H1 (cell line): ENCODE measurements at regions not wholly inside any gene's neighbourhood (a gene's known extent, or its start where the extent isn't known, plus 50 kb on each side); places are given as distances from the start of the nearest gene placed in this dataset.

Experiments used
- CTCF ChIA-PET: fragments of 300-600 bp; sonication (Branson Sonifier 250); formaldehyde crosslinking; loops from one replicate; lab custom pipeline; 2021; ENCODE audit not compliant: partially characterized antibody; lab: Charles Lee
- POLR2A ChIA-PET: fragments of 300-600 bp; sonication (Branson Sonifier 250); formaldehyde crosslinking; loops from one replicate; lab custom pipeline; 2021; ENCODE audit warnings: inconsistent platforms; ENCODE audit not compliant: partially characterized antibody; lab: Charles Lee
- DNase-seq, 2 experiments: peaks; one replicate each; pipeline versions ENCODE4 v3.0.0 to v3.0.0-alpha.2; 2010 to 2022; ENCODE audit warnings: low spot score in 2 of 2, low read depth in 1 of 2, mixed read lengths in 1 of 2
- FAIRE-seq: peaks from 2 replicates; lab custom pipeline; 2011; peaks lifted over from hg19 to GRCh38; lab: Jason Lieb, UNC
- H2AFZ ChIP-seq: 2 replicates; pipeline ENCODE4 v1.8.1; 2012; ENCODE audit warnings: low read length, inconsistent platforms
- H2AK5ac ChIP-seq: 2 replicates; pipeline ENCODE4 v1.6.1; 2013; ENCODE audit warnings: low read depth, low read length
- H2BK120ac ChIP-seq: replicated peaks from 2 replicates; pipeline ENCODE3; 2013; ENCODE audit warnings: low read depth, low read length, inconsistent platforms
- H2BK12ac ChIP-seq: 2 replicates; pipeline ENCODE4 v1.6.1; 2013; ENCODE audit warnings: low read depth, low read length
- H2BK15ac ChIP-seq: 2 replicates; pipeline ENCODE4 v1.6.1; 2013; ENCODE audit warnings: low read length
- H2BK20ac ChIP-seq: 2 replicates; pipeline ENCODE4 v1.6.1; 2013; ENCODE audit warnings: low read length
- H2BK5ac ChIP-seq: 2 replicates; pipeline ENCODE4 v1.6.1; 2013; ENCODE audit warnings: low read depth, low read length
- H3K14ac ChIP-seq: 2 replicates; pipeline ENCODE4 v1.6.1; 2013; ENCODE audit warnings: inconsistent platforms; ENCODE audit not compliant: insufficient read length
- H3K18ac ChIP-seq: 2 replicates; pipeline ENCODE4 v1.6.1; 2013; ENCODE audit warnings: low read length; ENCODE audit errors: extremely low read depth
- H3K23ac ChIP-seq: 2 replicates; pipeline ENCODE4 v1.6.1; 2013; ENCODE audit warnings: inconsistent platforms; ENCODE audit not compliant: insufficient read length
- H3K23me2 ChIP-seq: 2 replicates; pipeline ENCODE4 v1.6.1; 2013; ENCODE audit warnings: low read depth, low read length
- H3K27ac ChIP-seq: 2 replicates; pipeline ENCODE4 v1.6.1; 2011; ENCODE audit warnings: low read depth, low read length, inconsistent platforms
- H3K27me3 ChIP-seq, 4 experiments: replicated peaks in 1 of 4; 1 replicate in 1 of 4; 2 replicates in 3 of 4; pipeline versions ENCODE4 v1.6.1 to v1.8.1; 2011 to 2013; ENCODE audit warnings: low read length in 3 of 4, mild to moderate bottlenecking in 3 of 4, inconsistent platforms in 2 of 4, mixed read lengths in 2 of 4, moderate library complexity in 1 of 4; ENCODE audit not compliant: control insufficient read depth in 3 of 4, insufficient read depth in 3 of 4; ENCODE audit errors: extremely low read depth in 1 of 4
- H3K36me3 ChIP-seq, 4 experiments: 2 replicates each; pipeline versions ENCODE4 v1.6.1 to v1.8.1; 2011 to 2013; ENCODE audit warnings: mild to moderate bottlenecking in 4 of 4, low read length in 3 of 4, moderate library complexity in 2 of 4, control low read depth in 1 of 4, inconsistent platforms in 1 of 4; ENCODE audit not compliant: insufficient read depth in 4 of 4, control insufficient read depth in 2 of 4
- H3K4ac ChIP-seq: replicated peaks from 2 replicates; pipeline ENCODE3; 2013; ENCODE audit warnings: low read length, low read depth, mixed read lengths, inconsistent platforms; ENCODE audit not compliant: insufficient read length
- H3K4me1 ChIP-seq, 4 experiments: replicated peaks in 1 of 4; 1 replicate in 1 of 4; 2 replicates in 3 of 4; pipeline versions ENCODE4 v1.6.1 to v1.8.1; 2011 to 2013; ENCODE audit warnings: low read length in 3 of 4, inconsistent platforms in 2 of 4, mixed read lengths in 1 of 4; ENCODE audit not compliant: insufficient read depth in 4 of 4, control insufficient read depth in 3 of 4
- H3K4me2 ChIP-seq, 2 experiments: 2 replicates each; pipeline versions ENCODE4 v1.6.1 to v1.8.1; 2011 to 2013; ENCODE audit warnings: low read depth in 2 of 2, low read length in 2 of 2, control low read depth in 1 of 2, inconsistent platforms in 1 of 2, mild to moderate bottlenecking in 1 of 2; ENCODE audit not compliant: insufficient read depth in 1 of 2
- H3K4me3 ChIP-seq, 4 experiments: fragments of 200-600, 300-600 bp in 1 of 4; sonication (generic), shearing (Covaris generic), sonication (Bioruptor Twin) in 1 of 4; 2 replicates each; pipeline versions ENCODE4 v1.5.1 to v1.8.1; 2011 to 2016; ENCODE audit warnings: low read length in 4 of 4, low read depth in 3 of 4, control low read depth in 2 of 4, inconsistent platforms in 2 of 4, mild to moderate bottlenecking in 2 of 4, mixed read lengths in 1 of 4, moderate library complexity in 1 of 4; ENCODE audit not compliant: insufficient read depth in 2 of 4; ENCODE audit errors: extremely low read depth in 1 of 4
- H3K56ac ChIP-seq: replicated peaks from 2 replicates; pipeline ENCODE3; 2013; ENCODE audit warnings: low read depth, mild to moderate bottlenecking, mixed read lengths, low read length, inconsistent platforms; ENCODE audit not compliant: insufficient read length
- H3K79me1 ChIP-seq: 2 replicates; pipeline ENCODE4 v1.6.1; 2013; ENCODE audit warnings: low read depth, low read length, control low read depth
- H3K79me2 ChIP-seq, 2 experiments: 2 replicates each; pipeline versions ENCODE4 v1.6.1 to v1.8.1; 2012 to 2013; ENCODE audit warnings: low read length in 2 of 2, mild to moderate bottlenecking in 2 of 2, inconsistent platforms in 1 of 2; ENCODE audit not compliant: insufficient read depth in 2 of 2, control insufficient read depth in 1 of 2
- H3K9ac ChIP-seq, 4 experiments: replicated peaks in 1 of 4; 1 replicate in 1 of 4; 2 replicates in 3 of 4; pipeline versions ENCODE4 v1.6.1 to v1.8.1; 2011 to 2013; ENCODE audit warnings: low read depth in 3 of 4, low read length in 3 of 4, control low read depth in 2 of 4, mild to moderate bottlenecking in 2 of 4, moderate library complexity in 2 of 4, inconsistent platforms in 1 of 4; ENCODE audit errors: extremely low read depth in 1 of 4
- H3K9me3 ChIP-seq, 2 experiments: 2 replicates each; pipeline versions ENCODE4 v1.6.1 to v1.8.1; 2012 to 2013; ENCODE audit warnings: mild to moderate bottlenecking in 2 of 2, moderate library complexity in 2 of 2, control low read depth in 1 of 2, inconsistent platforms in 1 of 2, low read depth in 1 of 2, low read length in 1 of 2, mixed read lengths in 1 of 2; ENCODE audit not compliant: insufficient read depth in 2 of 2
- H4K20me1 ChIP-seq, 2 experiments: replicated peaks in 1 of 2; 2 replicates each; pipeline versions ENCODE3 to v1.8.1; 2011 to 2013; ENCODE audit warnings: inconsistent platforms in 2 of 2, low read length in 2 of 2, mild to moderate bottlenecking in 1 of 2; ENCODE audit not compliant: insufficient read depth in 2 of 2, control insufficient read depth in 1 of 2
- H4K5ac ChIP-seq: 2 replicates; pipeline ENCODE4 v1.6.1; 2013; ENCODE audit warnings: low read length, low read depth, mixed read lengths, inconsistent platforms; ENCODE audit not compliant: insufficient read length
- H4K8ac ChIP-seq: 2 replicates; pipeline ENCODE4 v1.8.0; 2013; ENCODE audit warnings: mild to moderate bottlenecking, moderate library complexity, low read length, inconsistent platforms; ENCODE audit not compliant: insufficient read depth; ENCODE audit errors: extremely low read depth
- H4K91ac ChIP-seq: replicated peaks from 2 replicates; pipeline ENCODE3; 2013; ENCODE audit warnings: low read length, mixed read lengths, inconsistent platforms; ENCODE audit not compliant: insufficient read length
- BCL11A ChIP-seq, 2 experiments: IDR thresholded peaks; one replicate each; pipeline ENCODE4 v1.6.1; 2011; ENCODE audit warnings: low read depth in 2 of 2, low read length in 2 of 2, mild to moderate bottlenecking in 2 of 2
- CHD2 ChIP-seq: IDR thresholded peaks from 2 replicates; pipeline ENCODE4 v1.6.1; 2012; ENCODE audit warnings: low read length, improper control_type of control experiment
- GABPA ChIP-seq: IDR thresholded peaks from 2 replicates; pipeline ENCODE4 v1.6.1; 2011; ENCODE audit warnings: mild to moderate bottlenecking, low read length, moderate library complexity, borderline replicate concordance; ENCODE audit not compliant: insufficient read depth
- SIRT6 ChIP-seq: IDR thresholded peaks from one replicate; pipeline ENCODE4 v1.7.1; 2012; ENCODE audit warnings: low read length, inconsistent platforms
- WGBS, 2 experiments: shearing (Covaris generic) in 1 of 2; methylation state at CpG; one replicate each; pipeline versions ENCODE4 v1.1.6 to v1.1.7; 2013 to 2015; ENCODE audit warnings: low lambda C conversion rate in 2 of 2, mixed read lengths in 2 of 2, inconsistent platforms in 1 of 2, low coverage in 1 of 2, missing lambda C conversion rate in 1 of 2; ENCODE audit not compliant: insufficient replicate concordance in 2 of 2, insufficient coverage in 1 of 2, insufficient read length in 1 of 2; ENCODE audit errors: extremely low coverage in 1 of 2, missing lambda C conversion rate in 1 of 2; 5-methylcytosine and 5-hydroxymethylcytosine counted together

DNA sequence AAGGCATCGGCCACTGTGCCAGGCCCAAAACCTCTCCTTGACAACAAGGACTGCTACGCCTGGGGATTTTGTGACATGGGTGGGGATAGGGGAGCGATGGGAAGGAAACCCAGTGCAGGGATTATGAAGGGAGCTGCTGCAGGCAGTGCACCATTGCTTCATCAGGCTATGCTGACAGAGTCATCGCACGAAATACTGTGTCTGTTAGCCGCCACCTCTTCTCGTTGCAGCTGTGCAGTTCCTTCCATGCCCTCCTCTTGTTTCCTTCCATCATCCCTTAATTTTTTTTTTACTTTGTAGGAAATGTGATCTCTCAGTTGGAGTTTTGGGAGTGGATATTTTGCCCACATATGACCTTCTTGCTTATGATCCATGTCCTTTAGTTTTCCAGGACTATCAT lies 178.7 kb downstream of the RFC3 start:
- no peaks in the 10 kb centered on the region for H3K9me3 ChIP-seq
- TF ChIP-seq GABPA, result no peak
- no peak for TF ChIP-seq CHD2
- no peak for TF ChIP-seq SIRT6
- TF ChIP-seq BCL11A (IDR thresholded peaks at IDR 0.05; ENCODE audit: low read depth in 2 of 2, low read length in 2 of 2), result no peak
- DNase-seq, result no peak
- no peak overlapping the region for H2AK5ac ChIP-seq
- no peak overlapping the region for H3K9ac ChIP-seq
- H3K23me2 ChIP-seq, result no peaks in the 10 kb centered on the region
- H2BK20ac ChIP-seq, result no peak overlapping the region
- no peak overlapping the region for H3K4me3 ChIP-seq
- H2BK15ac ChIP-seq, result no peak overlapping the region
- no peaks in the 10 kb centered on the region for H4K20me1 ChIP-seq
- H3K79me1 ChIP-seq, result no peaks in the 10 kb centered on the region
- no peak overlapping the region for H3K14ac ChIP-seq
- no peak overlapping the region for H2BK12ac ChIP-seq
- H2AFZ ChIP-seq, result no peak overlapping the region
- H3K27me3 ChIP-seq, result no peaks in the 10 kb centered on the region
- no peak overlapping the region for H3K18ac ChIP-seq
- no peaks in the 10 kb centered on the region for H3K36me3 ChIP-seq
- H3K56ac ChIP-seq, result no peak overlapping the region
- no peaks in the 10 kb centered on the region for H3K79me2 ChIP-seq
- no peak overlapping the region for H3K4ac ChIP-seq
- no peak overlapping the region for H2BK120ac ChIP-seq
- no peaks in the 10 kb centered on the region for H3K4me1 ChIP-seq
- H3K23ac ChIP-seq, result no peak overlapping the region
- no peak for FAIRE-seq
- ChIA-PET POLR2A (no interaction called here), CTCF (interaction anchor here (0.9 to 1.0 kb wide), 2 partner anchors 81 to 222 kb away, joined by 3 read pairs; no protein-coding TSS in a partner anchor)
- H4K8ac ChIP-seq, result no peak overlapping the region
- no peak overlapping the region for H2BK5ac ChIP-seq
- H4K91ac ChIP-seq, result no peak overlapping the region
- H3K4me2 ChIP-seq, result no peak overlapping the region
- H4K5ac ChIP-seq, result no peak overlapping the region
- no peak overlapping the region for H3K27ac ChIP-seq
- 100% methylated on average over 7 of the region's 7 CpGs; no CpG with 5 or more reads in 1 of the 2 experiments for WGBS, 2 experiments
